A673 (cell line): ENCODE measurements at regions not wholly inside any gene's neighbourhood (a gene's known extent, or its start where the extent isn't known, plus 50 kb on each side); places are given as distances from the start of the nearest gene placed in this dataset.

Source experiments
- BruUV-seq: library from RNA; stranded (reverse); fragments of 400-500 nt; replicated peaks from 2 replicates; lab custom pipeline; 2021; lab: Mats Ljungman, UMichigan
- CTCF ChIA-PET: fragments of 300-600 bp; sonication (Branson Sonifier 250); formaldehyde crosslinking; loops from one replicate; lab custom pipeline; 2022; ENCODE audit warnings: antibody characterized with exemption; lab: Charles Lee
- POLR2A ChIA-PET: fragments of 300-600 bp; sonication (Branson Sonifier 250); formaldehyde crosslinking; loops from one replicate; lab custom pipeline; 2022; ENCODE audit warnings: antibody characterized with exemption; ENCODE audit not compliant: low non-redundant PET; lab: Charles Lee
- DNase-seq: peaks from one replicate; pipeline ENCODE4 v3.0.0-alpha.2; 2015; ENCODE audit warnings: low spot score
- H3K27ac ChIP-seq: fragments of 200-600 bp; sonication (generic); 2 replicates; pipeline ENCODE4 v1.5.1; 2016; ENCODE audit warnings: mixed run types, low read depth, mild to moderate bottlenecking, mixed read lengths, antibody characterized with exemption, low read length; ENCODE audit not compliant: poor library complexity, severe bottlenecking
- H3K27me3 ChIP-seq: fragments of 200-600 bp; sonication (generic); replicated peaks from 2 replicates; pipeline ENCODE4 v1.6.1; 2017; ENCODE audit warnings: mixed run types, low read depth, mild to moderate bottlenecking, mixed read lengths, antibody characterized with exemption, low read length; ENCODE audit not compliant: insufficient read depth, poor library complexity
- H3K36me3 ChIP-seq: fragments of 200-600 bp; sonication (generic); 2 replicates; pipeline ENCODE4 v1.6.1; 2016; ENCODE audit warnings: mixed run types, mild to moderate bottlenecking, mixed read lengths, antibody characterized with exemption, low read length; ENCODE audit not compliant: insufficient read depth, poor library complexity, severe bottlenecking
- H3K4me1 ChIP-seq: fragments of 200-600 bp; sonication (generic); 2 replicates; pipeline ENCODE4 v1.6.1; 2017; ENCODE audit warnings: mixed run types, mild to moderate bottlenecking, mixed read lengths, antibody characterized with exemption, low read length; ENCODE audit not compliant: insufficient read depth, poor library complexity, severe bottlenecking
- H3K4me3 ChIP-seq: fragments of 200-600 bp; sonication (generic); 2 replicates; pipeline ENCODE4 v1.5.1; 2016; ENCODE audit warnings: low read depth, mixed run types, mild to moderate bottlenecking, mixed read lengths, low read length; ENCODE audit not compliant: poor library complexity, severe bottlenecking
- H3K9me3 ChIP-seq: fragments of 200-600 bp; sonication (generic); 2 replicates; pipeline ENCODE4 v1.6.1; 2016; ENCODE audit warnings: mixed run types, low read depth, mild to moderate bottlenecking, mixed read lengths, antibody characterized with exemption, low read length; ENCODE audit not compliant: poor library complexity, severe bottlenecking
- CTCF ChIP-seq: fragments of 300-800, 200-600 bp; sonication (generic); conservative IDR thresholded peaks from 2 replicates; pipeline ENCODE4 v1.5.1; 2017; ENCODE audit warnings: low read depth, mild to moderate bottlenecking, antibody characterized with exemption, low read length, moderate library complexity, mixed read lengths
- EZH2 ChIP-seq: fragments of 200-600 bp; sonication (generic); IDR thresholded peaks from 2 replicates; pipeline ENCODE4 v1.6.1; 2017; ENCODE audit warnings: borderline replicate concordance, low read depth, mild to moderate bottlenecking, mixed read lengths, antibody characterized with exemption, low read length; ENCODE audit not compliant: poor library complexity, severe bottlenecking
- intact Hi-C: fragments of 100-400 bp; cut with micrococcal nuclease; formaldehyde crosslinking; loops from one replicate; pipeline ENCODE4 v1.10.0; 2022; ENCODE audit not compliant: unreplicated experiment

DNA sequence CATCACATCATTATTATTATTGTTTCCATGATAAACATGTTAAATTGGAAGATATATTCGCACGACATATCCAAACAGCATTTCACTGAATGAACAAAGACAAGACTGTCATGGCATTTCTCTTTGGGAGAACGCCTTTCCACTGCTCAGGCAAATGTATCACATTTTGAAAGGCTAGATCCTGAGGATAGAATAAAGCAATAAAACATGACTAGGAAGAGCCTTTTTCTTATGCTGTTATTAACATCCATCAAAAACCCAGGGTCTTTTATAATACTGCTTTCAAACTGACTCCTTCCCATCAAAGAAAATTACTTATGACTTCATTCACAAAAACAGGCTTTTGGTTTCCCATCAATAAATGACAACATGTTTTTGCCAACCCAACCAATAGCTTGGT lies 630.9 kb downstream of the TMTC2 start:
- Histone ChIP-seq H3K27me3 (no peaks in the 10 kb centered on the region), H3K27ac (no peak overlapping the region), H3K36me3 (no peaks in the 10 kb centered on the region), H3K4me3 (no peak overlapping the region), H3K4me1 (no peaks in the 10 kb centered on the region), H3K9me3 (no peaks in the 10 kb centered on the region)
- ChIA-PET CTCF (no interaction called here), POLR2A (no interaction called here)
- BruUV-seq: no TSS peak
- no peak for DNase-seq
- TF ChIP-seq EZH2: no peak
- TF ChIP-seq CTCF: no peak
- intact Hi-C loops: no loop called here

DNA sequence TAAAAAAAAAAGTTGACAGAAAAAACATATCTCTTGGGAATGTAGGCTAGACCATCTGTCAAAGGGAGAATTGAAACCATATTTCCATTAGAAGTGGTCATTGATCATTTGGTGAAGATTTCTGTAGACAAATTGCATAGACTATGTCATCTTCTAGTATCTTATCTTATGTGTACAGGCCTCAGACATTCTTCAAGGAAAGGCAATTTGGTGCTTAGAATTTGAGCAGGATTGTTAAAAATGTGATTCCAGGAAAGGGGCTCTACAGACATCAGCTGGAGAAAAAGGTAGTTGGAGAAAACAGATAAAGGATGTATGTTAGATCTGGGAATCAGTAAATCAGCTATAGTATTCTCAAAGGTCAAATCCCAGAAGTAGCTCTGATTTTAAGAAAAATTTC lies 627.1 kb downstream of the TMTC2 start:
- H3K4me1 ChIP-seq: no peaks in the 10 kb centered on the region
- POLR2A ChIA-PET: no interaction called here
- intact Hi-C loops: no loop called here

DNA sequence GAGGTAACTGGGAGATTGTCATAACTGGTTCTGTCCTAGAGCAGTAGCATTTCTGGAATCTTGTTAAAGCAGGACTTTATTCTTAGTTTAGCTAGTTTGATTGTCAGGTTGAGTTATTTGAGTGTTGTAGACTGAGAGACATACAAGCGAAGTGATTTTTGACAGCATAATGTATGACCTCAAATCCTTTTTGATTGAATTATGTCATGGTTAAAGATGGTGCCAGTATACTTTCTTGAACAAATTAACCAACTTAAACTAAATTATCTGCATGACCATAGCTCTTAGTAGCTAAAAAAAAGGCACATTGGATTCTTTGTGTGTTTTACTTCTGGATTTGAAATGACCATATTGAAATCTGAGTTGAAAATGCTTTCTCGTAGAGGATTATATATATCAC lies 626.6 kb downstream of the TMTC2 start:
- no peaks in the 10 kb centered on the region for H3K36me3 ChIP-seq
- TF ChIP-seq CTCF: no peak
- TF ChIP-seq EZH2: no peak
- no TSS peak for BruUV-seq
- no peaks in the 10 kb centered on the region for H3K27me3 ChIP-seq
- DNase-seq: no peak
- H3K4me1 ChIP-seq: no peaks in the 10 kb centered on the region
- no peak overlapping the region for H3K27ac ChIP-seq
- H3K4me3 ChIP-seq: no peak overlapping the region
- intact Hi-C loops: no loop called here
- ChIA-PET POLR2A (no interaction called here), CTCF (no interaction called here)
- H3K9me3 ChIP-seq: no peaks in the 10 kb centered on the region

More for the DNA sequence above, 627.1 kb downstream of the TMTC2 start:
- Histone ChIP-seq H3K9me3 (no peaks in the 10 kb centered on the region), H3K27me3 (no peaks in the 10 kb centered on the region), H3K27ac (no peak overlapping the region), H3K36me3 (no peaks in the 10 kb centered on the region), H3K4me3 (no peak overlapping the region)
- BruUV-seq: no TSS peak
- TF ChIP-seq EZH2: no peak
- no peak for TF ChIP-seq CTCF
- no peak for DNase-seq
- CTCF ChIA-PET: no interaction called here
